ENCODE measurements at regions not wholly inside any gene's neighbourhood (a gene's known extent, or its start where the extent isn't known, plus 50 kb on each side); places are given as distances from the start of the nearest gene placed in this dataset.

- no peaks in the 10 kb centered on the region for H3K36me3 ChIP-seq (ENCODE audit: insufficient read depth, low read length)
- H3K27me3 ChIP-seq (ENCODE audit: low read length), result no peaks in the 10 kb centered on the region
- DNase-seq, result no peak
- no peak overlapping the region for H3K4me3 ChIP-seq (ENCODE audit: low read length)
- no peak overlapping the region for H3K4me2 ChIP-seq (ENCODE audit: low read depth, low read length, poor library complexity, severe bottlenecking)
- no peaks in the 10 kb centered on the region for H3K79me2 ChIP-seq (ENCODE audit: low read length)
- H4K20me1 ChIP-seq (ENCODE audit: insufficient read depth, low read depth, low read length), result no peaks in the 10 kb centered on the region
- no peaks in the 10 kb centered on the region for H3K9me2 ChIP-seq (replicated peaks; ENCODE audit: insufficient read depth, low read length)
- no peaks in the 10 kb centered on the region for H3K4me1 ChIP-seq (ENCODE audit: low read length)
- H3K27ac ChIP-seq (ENCODE audit: low read length), result no peak overlapping the region
- no peak overlapping the region for H2AFZ ChIP-seq (ENCODE audit: low read length)
- H3K9me3 ChIP-seq (ENCODE audit: low read length), result peaks cover 4% of the 10 kb centered on the region; the same call in 1 of the 2 replicates
- no peak overlapping the region for H3K9ac ChIP-seq (ENCODE audit: low read length)
Observed at GRCh38 chr12:127223011-127223410, 1044.0 kb upstream of the TMEM132C start.

GRCh38 chr12:127223731-127224130 is 1043.2 kb upstream of the TMEM132C start:
- no peaks in the 10 kb centered on the region for H4K20me1 ChIP-seq (ENCODE audit: insufficient read depth, low read depth, low read length)

GRCh38 chr12:127230843-127231260 is 1036.1 kb upstream of the TMEM132C start:
- Histone ChIP-seq H3K36me3 (ENCODE audit: insufficient read depth, low read length) (no peaks in the 10 kb centered on the region), H3K4me3 (ENCODE audit: low read length) (no peak overlapping the region), H3K79me2 (ENCODE audit: low read length) (no peaks in the 10 kb centered on the region), H3K27me3 (ENCODE audit: low read length) (no peaks in the 10 kb centered on the region), H3K9ac (ENCODE audit: low read length) (no peak overlapping the region), H3K9me2 (replicated peaks; ENCODE audit: insufficient read depth, low read length) (no peaks in the 10 kb centered on the region), H3K4me1 (ENCODE audit: low read length) (no peaks in the 10 kb centered on the region), H2AFZ (ENCODE audit: low read length) (no peak overlapping the region), H3K4me2 (ENCODE audit: low read depth, low read length, poor library complexity, severe bottlenecking) (no peak overlapping the region), H3K27ac (ENCODE audit: low read length) (no peak overlapping the region), H4K20me1 (ENCODE audit: insufficient read depth, low read depth, low read length) (no peaks in the 10 kb centered on the region), H3K9me3 (ENCODE audit: low read length) (peaks cover 8% of the 10 kb centered on the region)
- DNase-seq, result no peak

More at GRCh38 chr12:127223731-127224130, 1043.2 kb upstream of the TMEM132C start:
- no peaks in the 10 kb centered on the region for H3K9me2 ChIP-seq (replicated peaks; ENCODE audit: insufficient read depth, low read length)
- no peaks in the 10 kb centered on the region for H3K79me2 ChIP-seq (ENCODE audit: low read length)
- H3K9me3 ChIP-seq (ENCODE audit: low read length), result peaks cover 4% of the 10 kb centered on the region; the same call in 1 of the 2 replicates
- H2AFZ ChIP-seq (ENCODE audit: low read length), result no peak overlapping the region
- no peak overlapping the region for H3K27ac ChIP-seq (ENCODE audit: low read length)
- no peak overlapping the region for H3K9ac ChIP-seq (ENCODE audit: low read length)
- H3K4me3 ChIP-seq (ENCODE audit: low read length), result no peak overlapping the region
- H3K4me1 ChIP-seq (ENCODE audit: low read length), result no peaks in the 10 kb centered on the region
- H3K27me3 ChIP-seq (ENCODE audit: low read length), result no peaks in the 10 kb centered on the region
- no peak overlapping the region for H3K4me2 ChIP-seq (ENCODE audit: low read depth, low read length, poor library complexity, severe bottlenecking)
- H3K36me3 ChIP-seq (ENCODE audit: insufficient read depth, low read length), result no peaks in the 10 kb centered on the region
- DNase-seq, result no peak

- no peaks in the 10 kb centered on the region for H4K20me1 ChIP-seq (ENCODE audit: insufficient read depth, low read depth, low read length)
- H3K79me2 ChIP-seq (ENCODE audit: low read length), result no peaks in the 10 kb centered on the region
- no peak overlapping the region for H3K4me3 ChIP-seq (ENCODE audit: low read length)
- no peak overlapping the region for H2AFZ ChIP-seq (ENCODE audit: low read length)
- no peaks in the 10 kb centered on the region for H3K9me2 ChIP-seq (replicated peaks; ENCODE audit: insufficient read depth, low read length)
- no peaks in the 10 kb centered on the region for H3K4me1 ChIP-seq (ENCODE audit: low read length)
- DNase-seq, result no peak
- H3K27me3 ChIP-seq (ENCODE audit: low read length), result no peaks in the 10 kb centered on the region
- H3K9ac ChIP-seq (ENCODE audit: low read length), result no peak overlapping the region
- peaks cover 11% of the 10 kb centered on the region for H3K9me3 ChIP-seq (ENCODE audit: low read length)
- H3K4me2 ChIP-seq (ENCODE audit: low read depth, low read length, poor library complexity, severe bottlenecking), result no peak overlapping the region
- no peaks in the 10 kb centered on the region for H3K36me3 ChIP-seq (ENCODE audit: insufficient read depth, low read length)
- no peak overlapping the region for H3K27ac ChIP-seq (ENCODE audit: low read length)
Observed at GRCh38 chr12:127231371-127231770, 1035.6 kb upstream of the TMEM132C start.

- no peaks in the 10 kb centered on the region for H4K20me1 ChIP-seq (ENCODE audit: insufficient read depth, low read depth, low read length)
- H3K4me1 ChIP-seq (ENCODE audit: low read length), result no peaks in the 10 kb centered on the region
- H3K9me3 ChIP-seq (ENCODE audit: low read length), result peaks cover 14% of the 10 kb centered on the region
- no peak overlapping the region for H3K27ac ChIP-seq (ENCODE audit: low read length)
- no peaks in the 10 kb centered on the region for H3K9me2 ChIP-seq (replicated peaks; ENCODE audit: insufficient read depth, low read length)
- H3K79me2 ChIP-seq (ENCODE audit: low read length), result no peaks in the 10 kb centered on the region
- H3K4me2 ChIP-seq (ENCODE audit: low read depth, low read length, poor library complexity, severe bottlenecking), result no peak overlapping the region
- H3K27me3 ChIP-seq (ENCODE audit: low read length), result no peaks in the 10 kb centered on the region
- H2AFZ ChIP-seq (ENCODE audit: low read length), result no peak overlapping the region
- H3K36me3 ChIP-seq (ENCODE audit: insufficient read depth, low read length), result no peaks in the 10 kb centered on the region
- DNase-seq, result no peak
- H3K4me3 ChIP-seq (ENCODE audit: low read length), result no peak overlapping the region
- H3K9ac ChIP-seq (ENCODE audit: low read length), result no peak overlapping the region
Observed at GRCh38 chr12:127233016-127233415, 1034.0 kb upstream of the TMEM132C start.

GRCh38 chr12:127235761-127236160 is 1031.2 kb upstream of the TMEM132C start:
- Histone ChIP-seq H3K36me3 (ENCODE audit: insufficient read depth, low read length) (no peaks in the 10 kb centered on the region), H3K27ac (ENCODE audit: low read length) (no peak overlapping the region), H3K79me2 (ENCODE audit: low read length) (no peaks in the 10 kb centered on the region), H3K9me3 (ENCODE audit: low read length) (peaks cover 14% of the 10 kb centered on the region), H4K20me1 (ENCODE audit: insufficient read depth, low read depth, low read length) (no peaks in the 10 kb centered on the region), H3K4me2 (ENCODE audit: low read depth, low read length, poor library complexity, severe bottlenecking) (no peak overlapping the region), H2AFZ (ENCODE audit: low read length) (no peak overlapping the region), H3K4me1 (ENCODE audit: low read length) (no peaks in the 10 kb centered on the region), H3K27me3 (ENCODE audit: low read length) (no peaks in the 10 kb centered on the region), H3K4me3 (ENCODE audit: low read length) (no peak overlapping the region), H3K9ac (ENCODE audit: low read length) (no peak overlapping the region), H3K9me2 (replicated peaks; ENCODE audit: insufficient read depth, low read length) (no peaks in the 10 kb centered on the region)
- no peak for DNase-seq

GRCh38 chr12:127236491-127236890 is 1030.5 kb upstream of the TMEM132C start:
- DNase-seq, result no peak
- Histone ChIP-seq H3K27me3 (ENCODE audit: low read length) (no peaks in the 10 kb centered on the region), H3K4me1 (ENCODE audit: low read length) (no peaks in the 10 kb centered on the region), H3K9ac (ENCODE audit: low read length) (no peak overlapping the region), H3K4me3 (ENCODE audit: low read length) (no peak overlapping the region), H3K9me3 (ENCODE audit: low read length) (peaks cover 10% of the 10 kb centered on the region), H3K36me3 (ENCODE audit: insufficient read depth, low read length) (no peaks in the 10 kb centered on the region), H3K27ac (ENCODE audit: low read length) (no peak overlapping the region), H3K9me2 (replicated peaks; ENCODE audit: insufficient read depth, low read length) (no peaks in the 10 kb centered on the region), H3K4me2 (ENCODE audit: low read depth, low read length, poor library complexity, severe bottlenecking) (no peak overlapping the region), H2AFZ (ENCODE audit: low read length) (no peak overlapping the region), H4K20me1 (ENCODE audit: insufficient read depth, low read depth, low read length) (no peaks in the 10 kb centered on the region), H3K79me2 (ENCODE audit: low read length) (no peaks in the 10 kb centered on the region)

GRCh38 chr12:127237151-127237550 is 1029.8 kb upstream of the TMEM132C start:
- no peak overlapping the region for H3K4me3 ChIP-seq (ENCODE audit: low read length)
- H3K4me2 ChIP-seq (ENCODE audit: low read depth, low read length, poor library complexity, severe bottlenecking), result no peak overlapping the region
- H3K9me2 ChIP-seq (replicated peaks; ENCODE audit: insufficient read depth, low read length), result no peaks in the 10 kb centered on the region
- no peak overlapping the region for H3K9ac ChIP-seq (ENCODE audit: low read length)
- H3K4me1 ChIP-seq (ENCODE audit: low read length), result no peaks in the 10 kb centered on the region
- H3K27ac ChIP-seq (ENCODE audit: low read length), result no peak overlapping the region
- no peak overlapping the region for H2AFZ ChIP-seq (ENCODE audit: low read length)
- no peaks in the 10 kb centered on the region for H3K79me2 ChIP-seq (ENCODE audit: low read length)
- no peaks in the 10 kb centered on the region for H3K27me3 ChIP-seq (ENCODE audit: low read length)
- DNase-seq, result no peak
- H3K9me3 ChIP-seq (ENCODE audit: low read length), result peaks cover 10% of the 10 kb centered on the region
- H4K20me1 ChIP-seq (ENCODE audit: insufficient read depth, low read depth, low read length), result no peaks in the 10 kb centered on the region
- H3K36me3 ChIP-seq (ENCODE audit: insufficient read depth, low read length), result no peaks in the 10 kb centered on the region

- Histone ChIP-seq H3K9me3 (ENCODE audit: low read length) (peaks cover 10% of the 10 kb centered on the region), H3K36me3 (ENCODE audit: insufficient read depth, low read length) (no peaks in the 10 kb centered on the region), H3K79me2 (ENCODE audit: low read length) (no peaks in the 10 kb centered on the region), H3K4me3 (ENCODE audit: low read length) (no peak overlapping the region), H2AFZ (ENCODE audit: low read length) (no peak overlapping the region), H3K9ac (ENCODE audit: low read length) (no peak overlapping the region), H3K4me1 (ENCODE audit: low read length) (no peaks in the 10 kb centered on the region), H4K20me1 (ENCODE audit: insufficient read depth, low read depth, low read length) (no peaks in the 10 kb centered on the region), H3K9me2 (replicated peaks; ENCODE audit: insufficient read depth, low read length) (no peaks in the 10 kb centered on the region), H3K27me3 (ENCODE audit: low read length) (no peaks in the 10 kb centered on the region), H3K4me2 (ENCODE audit: low read depth, low read length, poor library complexity, severe bottlenecking) (no peak overlapping the region), H3K27ac (ENCODE audit: low read length) (no peak overlapping the region)
- no peak for DNase-seq
Observed at GRCh38 chr12:127238107-127238506, 1028.9 kb upstream of the TMEM132C start.
